ENCODE measurements at regions not wholly inside any gene's neighbourhood (a gene's known extent, or its start where the extent isn't known, plus 50 kb on each side); places are given as distances from the start of the nearest gene placed in this dataset.

- no peak for DNase-seq (ENCODE audit: low read depth)
These were observed 524.5 kb upstream of the WWC1 start for GRCh38 chr5:167766957-167767356.

GRCh38 chr5:167767795-167768194 lies 523.6 kb upstream of the WWC1 start:
- DNase-seq (ENCODE audit: low read depth): no peak

GRCh38 chr5:167769846-167770413 lies 521.5 kb upstream of the WWC1 start:
- no peak for DNase-seq (ENCODE audit: low read depth)

- no peak for DNase-seq (ENCODE audit: low read depth)
These were observed 521.0 kb upstream of the WWC1 start for GRCh38 chr5:167770461-167770860.

- no peak for DNase-seq (ENCODE audit: low read depth)
These were observed 519.9 kb upstream of the WWC1 start for GRCh38 chr5:167771571-167771970.

- no peak for DNase-seq (ENCODE audit: low read depth)
These were observed 517.7 kb upstream of the WWC1 start for GRCh38 chr5:167773668-167774301.

GRCh38 chr5:167777746-167778145 lies 513.7 kb upstream of the WWC1 start:
- DNase-seq (ENCODE audit: low read depth): peak; percentile 52

GRCh38 chr5:167778228-167778627 lies 513.2 kb upstream of the WWC1 start:
- no peak for DNase-seq (ENCODE audit: low read depth)

- no peak for DNase-seq (ENCODE audit: low read depth)
These were observed 511.8 kb upstream of the WWC1 start for GRCh38 chr5:167779644-167780043.

GRCh38 chr5:167780177-167780576 lies 511.3 kb upstream of the WWC1 start:
- DNase-seq (ENCODE audit: low read depth): no peak

GRCh38 chr5:167783145-167783817 lies 508.2 kb upstream of the WWC1 start:
- DNase-seq (ENCODE audit: low read depth): no peak

GRCh38 chr5:167785106-167785505 lies 506.3 kb upstream of the WWC1 start:
- DNase-seq (ENCODE audit: low read depth): no peak

- no peak for DNase-seq (ENCODE audit: low read depth)
These were observed 505.5 kb upstream of the WWC1 start for GRCh38 chr5:167785901-167786300.

GRCh38 chr5:167786871-167787578 lies 504.4 kb upstream of the WWC1 start:
- DNase-seq (ENCODE audit: low read depth): no peak

- no peak for DNase-seq (ENCODE audit: low read depth)
These were observed 501.4 kb upstream of the WWC1 start for GRCh38 chr5:167790045-167790444.

- DNase-seq (ENCODE audit: low read depth): peak; percentile 46
These were observed 500.8 kb upstream of the WWC1 start for GRCh38 chr5:167790462-167791260.

GRCh38 chr5:167792514-167792913 lies 498.9 kb upstream of the WWC1 start:
- no peak for DNase-seq (ENCODE audit: low read depth)

GRCh38 chr5:167793700-167794099 lies 497.7 kb upstream of the WWC1 start:
- no peak for DNase-seq (ENCODE audit: low read depth)

GRCh38 chr5:167794121-167794520 lies 497.3 kb upstream of the WWC1 start:
- no peak for DNase-seq (ENCODE audit: low read depth)

- no peak for DNase-seq (ENCODE audit: low read depth)
These were observed 494.8 kb upstream of the WWC1 start for GRCh38 chr5:167796672-167797071.

- DNase-seq (ENCODE audit: low read depth): no peak
These were observed 493.5 kb upstream of the WWC1 start for GRCh38 chr5:167797933-167798332.

Data from myocyte (in vitro differentiated cells).